GM18499 (cell line): ENCODE measurements at regions not wholly inside any gene's neighbourhood (a gene's known extent, or its start where the extent isn't known, plus 50 kb on each side); places are given as distances from the start of the nearest gene placed in this dataset.

Experiments used
- ATAC-seq: cut with Tn5 transposase; IDR thresholded peaks from one replicate; pipeline ENCODE4 v1.9.1; 2021; ENCODE audit warnings: moderate number of reproducible peaks; ENCODE audit not compliant: insufficient read depth, unreplicated experiment

- no peak for ATAC-seq
Observed at GRCh38 chr4:144901141-144901540, 196.9 kb downstream of the ANAPC10 start.

GRCh38 chr4:144902614-144903013, 195.4 kb downstream of the ANAPC10 start:
- ATAC-seq, result peak; percentile 44

- no peak for ATAC-seq
Observed at GRCh38 chr4:144903953-144904711, 193.9 kb downstream of the ANAPC10 start.

- ATAC-seq, result no peak
Observed at GRCh38 chr4:144905286-144905685, 192.7 kb downstream of the ANAPC10 start.

GRCh38 chr4:144906181-144906925, 191.6 kb downstream of the ANAPC10 start:
- no peak for ATAC-seq

GRCh38 chr4:144910723-144911122, 187.3 kb downstream of the ANAPC10 start:
- no peak for ATAC-seq
